ENCODE measurements at regions not wholly inside any gene's neighbourhood (a gene's known extent, or its start where the extent isn't known, plus 50 kb on each side); places are given as distances from the start of the nearest gene placed in this dataset.

- TF ChIP-seq CTCF (IDR thresholded peaks at IDR 0.05) (no peak), POLR2A (IDR thresholded peaks at IDR 0.05) (no peak)
These were observed 230.1 kb upstream of the RAB4A start for GRCh38 chr1:229040630-229041358.

Measured in Peyer's patch (tissue), 4 donors.